GM19035 (cell line): ENCODE measurements at regions not wholly inside any gene's neighbourhood (a gene's known extent, or its start where the extent isn't known, plus 50 kb on each side); places are given as distances from the start of the nearest gene placed in this dataset.

Source experiments
- ATAC-seq: cut with Tn5 transposase; IDR thresholded peaks from one replicate; pipeline ENCODE4 v1.9.1; 2021; ENCODE audit not compliant: unreplicated experiment

DNA sequence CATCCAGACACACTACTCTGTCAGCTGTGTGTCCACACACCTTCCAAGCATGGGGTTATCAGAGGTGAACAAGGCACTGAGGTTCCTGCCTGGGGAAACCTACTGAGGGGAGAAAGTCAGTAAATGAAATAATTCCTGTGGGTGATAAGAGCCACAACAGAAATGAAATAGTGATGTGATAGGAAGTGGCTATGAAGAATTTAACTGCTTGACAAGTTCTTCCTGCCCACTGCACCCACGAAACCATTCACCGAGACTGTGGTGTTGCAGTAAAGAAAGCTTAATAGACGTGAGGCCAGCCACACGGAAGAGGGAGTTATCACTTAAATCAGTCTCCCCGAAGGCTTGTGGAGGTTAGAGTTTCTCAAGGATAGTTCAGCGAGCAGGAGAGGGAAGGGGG, 353.1 kb downstream of the UQCRFS1 start:
- no peak for ATAC-seq

DNA sequence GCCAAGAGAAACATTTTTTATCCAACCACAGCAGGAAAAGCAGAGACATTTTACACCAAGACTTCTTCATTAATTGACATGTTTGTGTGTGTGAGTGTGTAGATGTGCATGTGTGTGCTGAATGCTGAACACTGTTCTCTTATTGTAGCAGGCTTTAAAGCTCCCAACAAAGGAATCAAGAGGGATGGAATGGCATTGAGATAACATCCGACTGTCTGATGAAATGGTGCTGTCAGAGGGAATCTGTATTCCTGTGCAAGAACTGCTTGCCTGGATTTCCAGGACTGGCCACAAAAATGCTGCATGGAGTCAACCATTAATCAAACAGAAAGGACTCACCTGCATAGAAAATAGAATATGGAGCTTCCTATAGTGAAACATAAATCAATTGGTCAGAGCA, 354.0 kb downstream of the UQCRFS1 start:
- no peak for ATAC-seq

DNA sequence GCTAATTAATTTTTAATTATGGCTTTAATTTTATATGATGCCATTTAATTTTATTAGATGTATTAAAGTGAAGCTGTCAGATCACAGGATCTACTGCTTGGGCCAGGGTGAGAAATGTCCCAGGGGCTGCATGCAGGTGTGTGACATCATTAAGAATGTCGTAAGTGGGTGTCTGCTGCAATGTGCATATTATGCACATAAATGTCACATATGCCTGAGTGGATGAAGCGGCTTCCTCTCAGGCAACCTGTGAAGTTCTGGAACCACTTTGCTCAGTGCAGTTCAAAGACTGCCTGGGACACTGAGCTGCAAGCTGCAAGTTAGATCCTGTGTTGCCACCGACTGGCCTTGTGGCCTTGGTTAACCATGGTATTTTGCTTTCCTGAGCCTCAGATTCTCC, 355.0 kb downstream of the UQCRFS1 start:
- no peak for ATAC-seq

GRCh38 chr19:28855216-28855615, 357.7 kb downstream of the UQCRFS1 start:
- no peak for ATAC-seq

- no peak for ATAC-seq
Observed at GRCh38 chr19:28847468-28847867, 365.5 kb downstream of the UQCRFS1 start.

DNA sequence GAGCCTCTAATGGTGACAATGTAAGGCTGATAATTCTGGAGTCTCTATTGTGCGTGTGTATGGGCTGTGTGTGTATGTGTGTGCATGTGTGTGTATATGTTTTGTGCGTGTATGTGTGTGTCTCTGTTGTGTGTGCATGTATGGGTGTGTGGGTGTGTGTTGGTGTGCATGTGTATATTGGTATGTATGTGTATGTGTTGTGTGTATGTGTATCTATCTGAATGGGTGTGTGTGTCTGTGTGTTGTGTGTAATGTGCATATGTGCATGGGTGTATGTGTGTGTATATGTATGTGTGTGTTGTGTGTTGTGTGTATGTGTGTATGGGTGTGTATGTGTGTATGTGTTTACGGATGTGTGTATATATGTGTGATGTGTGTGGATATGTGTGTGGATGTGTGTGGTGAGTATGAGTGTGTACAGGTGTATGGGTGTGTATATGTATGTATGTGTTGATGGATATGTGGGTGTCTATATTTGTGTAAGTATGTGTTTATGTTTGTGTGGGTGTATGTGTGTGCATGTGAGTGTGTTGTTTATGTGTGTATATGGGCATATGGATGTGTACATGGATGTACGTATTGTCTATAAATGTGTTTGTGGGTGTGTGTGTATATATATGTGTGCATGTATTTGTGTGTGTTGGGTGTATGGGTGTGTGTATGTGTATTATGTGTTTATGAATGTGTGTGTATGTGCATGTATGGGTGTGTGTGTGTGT, 366.7 kb downstream of the UQCRFS1 start:
- ATAC-seq: no peak

DNA sequence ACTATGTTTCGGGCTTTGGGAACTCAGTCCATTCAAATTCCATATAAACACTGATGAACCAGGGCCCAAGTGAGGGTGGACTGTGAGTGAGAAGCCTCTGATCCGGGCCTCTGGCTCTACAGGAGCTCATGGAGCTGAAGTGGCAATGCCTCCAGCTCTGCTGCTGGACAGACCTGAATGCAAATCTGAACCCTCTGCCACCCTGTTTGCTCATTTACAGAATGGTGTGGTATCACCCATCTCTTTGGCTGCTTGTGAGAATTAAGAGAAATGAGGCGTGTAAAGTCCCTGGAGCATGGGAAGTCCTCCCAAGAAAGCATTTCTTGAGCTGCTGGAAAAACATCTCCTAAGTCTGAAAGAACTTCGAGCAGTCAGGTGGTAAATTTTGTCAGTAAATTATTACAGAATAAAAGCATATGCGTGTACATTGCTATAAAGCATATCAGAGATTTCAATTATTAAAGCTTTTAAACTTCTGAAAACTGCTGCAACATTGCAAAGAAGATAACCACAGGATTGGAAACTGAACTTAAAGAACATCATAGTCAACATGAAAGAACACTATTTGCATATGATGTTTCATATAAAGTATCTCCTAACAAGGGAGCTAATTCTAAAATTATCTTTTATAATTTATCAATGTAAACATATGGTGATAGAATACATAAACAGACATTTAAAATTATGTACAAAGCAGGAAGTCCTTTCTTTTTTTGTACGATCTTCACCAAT, 369.0 kb downstream of the UQCRFS1 start:
- ATAC-seq: no peak

DNA sequence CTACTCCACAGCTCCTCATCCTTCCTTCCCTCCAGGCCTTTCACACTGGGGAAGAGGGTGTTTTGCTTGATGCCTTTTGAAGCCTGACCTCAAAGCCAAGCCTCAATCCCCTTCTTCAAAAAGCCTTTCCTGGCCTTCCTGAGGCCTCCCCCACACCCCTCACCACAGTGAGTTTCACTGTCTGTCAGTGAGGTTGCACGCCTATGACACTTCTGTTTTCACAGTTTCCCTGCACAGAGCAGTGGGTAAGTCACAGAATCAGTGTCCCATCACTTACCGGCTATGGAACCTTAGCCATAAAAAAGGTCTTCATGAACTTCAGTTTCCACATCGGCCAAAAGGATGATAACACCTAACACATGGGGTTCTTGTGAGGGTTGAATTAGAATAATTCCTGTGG, 371.4 kb downstream of the UQCRFS1 start:
- no peak for ATAC-seq

DNA sequence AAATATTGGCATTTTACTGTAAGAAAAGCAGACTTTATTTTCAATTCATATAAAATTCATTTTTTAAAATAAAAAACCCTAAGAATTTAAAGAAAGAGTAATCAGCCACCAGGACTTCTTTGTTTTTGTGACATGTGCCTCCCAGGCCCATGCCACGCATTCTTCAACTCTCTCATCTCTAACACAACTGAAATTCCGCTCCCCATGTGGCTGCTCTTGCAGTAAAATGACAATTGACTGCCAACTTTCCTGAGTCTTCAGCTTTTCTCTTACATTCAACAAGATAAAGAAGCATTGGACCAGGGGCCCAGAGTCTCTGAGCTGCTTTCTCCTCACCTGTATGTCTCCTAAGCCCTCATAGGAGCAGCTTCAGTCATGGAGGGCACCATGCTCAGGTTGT, 372.1 kb downstream of the UQCRFS1 start:
- ATAC-seq: no peak

DNA sequence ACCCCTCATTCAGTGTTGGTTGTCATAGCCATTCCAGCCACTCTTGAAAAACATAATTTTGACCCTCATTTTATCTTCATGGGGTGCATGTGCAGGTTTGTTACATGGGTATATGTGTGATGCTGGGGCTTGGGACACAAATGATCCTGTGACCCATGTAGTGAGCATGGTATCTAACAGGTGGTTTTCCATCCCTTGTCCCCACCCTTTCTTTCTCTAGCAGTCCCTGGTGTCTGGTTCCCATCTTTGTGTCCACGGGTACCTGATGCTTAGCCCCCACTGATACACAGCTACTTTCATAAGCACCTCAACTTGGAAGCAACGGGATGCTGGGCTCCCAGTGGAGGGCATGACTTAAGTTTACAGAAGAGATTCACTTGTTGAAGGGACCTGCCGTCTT, 373.5 kb downstream of the UQCRFS1 start:
- no peak for ATAC-seq

- ATAC-seq: no peak
Observed at GRCh38 chr19:28838909-28839308, 374.0 kb downstream of the UQCRFS1 start.

- no peak for ATAC-seq
Observed at GRCh38 chr19:28836421-28836820, 376.5 kb downstream of the UQCRFS1 start.

DNA sequence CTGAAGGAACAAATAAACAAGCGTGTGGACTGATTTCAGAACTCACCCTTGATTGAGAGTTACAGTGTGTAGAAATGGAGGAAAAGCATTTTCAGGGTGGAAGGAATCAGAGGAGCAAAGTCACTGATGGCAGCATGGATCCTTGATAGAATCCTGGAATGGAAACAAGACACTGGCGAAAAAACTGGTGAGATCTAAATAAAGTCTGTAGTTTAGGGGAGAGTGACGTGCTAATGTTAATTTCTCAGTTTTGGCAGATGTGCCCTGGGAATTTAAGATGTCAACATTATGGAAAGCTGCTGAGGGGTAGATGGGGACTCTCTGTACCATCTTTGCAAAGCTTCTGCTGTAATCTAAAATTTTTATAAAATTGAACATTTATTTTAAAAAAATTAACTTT, 378.0 kb downstream of the UQCRFS1 start:
- ATAC-seq: no peak

GRCh38 chr19:28831462-28831861, 381.5 kb downstream of the UQCRFS1 start:
- ATAC-seq: no peak

- ATAC-seq: no peak
Observed at GRCh38 chr19:28829762-28830161, 383.2 kb downstream of the UQCRFS1 start.

DNA sequence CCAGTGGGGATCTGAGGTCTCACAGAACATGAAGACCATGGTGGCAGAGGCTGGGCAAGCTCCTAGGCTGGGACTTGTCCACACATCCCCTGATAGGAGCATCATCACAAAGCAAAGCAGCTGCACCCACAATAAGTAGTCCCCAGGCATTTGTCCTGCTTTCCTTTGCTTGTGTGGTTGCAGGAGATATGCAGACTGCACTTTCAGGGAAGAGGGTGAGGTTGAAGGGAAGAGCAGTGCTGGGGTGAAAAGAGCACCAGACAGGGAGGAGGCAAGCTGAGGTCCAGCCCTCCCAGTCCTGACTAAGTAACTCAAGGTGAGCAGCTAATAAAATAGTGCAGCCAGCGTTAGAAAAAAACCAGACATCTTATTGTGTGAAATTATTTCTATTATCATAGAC, 383.6 kb downstream of the UQCRFS1 start:
- no peak for ATAC-seq

DNA sequence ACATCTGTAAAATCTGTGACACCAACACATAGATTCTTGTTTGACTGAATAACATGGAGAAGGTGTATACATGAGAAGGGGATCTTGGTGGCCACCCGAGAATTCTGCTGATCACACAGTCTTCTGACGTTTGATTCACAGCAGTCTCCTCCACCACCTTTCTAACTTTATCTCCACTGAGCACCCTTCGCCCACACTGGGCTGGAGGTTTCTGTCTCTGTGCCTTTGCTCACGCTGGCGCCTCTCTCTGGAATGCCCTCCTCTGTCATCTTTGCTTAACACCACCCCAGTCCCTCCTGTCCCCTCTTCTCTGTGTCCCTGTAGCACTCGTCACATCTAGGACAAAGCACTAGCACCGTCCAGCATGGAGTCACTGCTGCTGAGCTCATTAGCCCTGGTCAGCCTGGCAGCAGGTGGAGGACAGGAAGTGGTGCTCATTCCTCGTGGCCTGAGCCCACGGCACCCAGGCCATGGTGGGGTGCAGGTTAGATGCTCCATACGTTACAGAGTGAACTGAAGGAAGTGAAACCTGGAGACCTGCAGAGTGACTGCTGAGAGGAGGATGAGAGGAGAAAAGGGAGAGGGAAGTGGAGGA, 384.6 kb downstream of the UQCRFS1 start:
- ATAC-seq: no peak

- ATAC-seq: no peak
Observed at GRCh38 chr19:28827382-28827781, 385.6 kb downstream of the UQCRFS1 start.

DNA sequence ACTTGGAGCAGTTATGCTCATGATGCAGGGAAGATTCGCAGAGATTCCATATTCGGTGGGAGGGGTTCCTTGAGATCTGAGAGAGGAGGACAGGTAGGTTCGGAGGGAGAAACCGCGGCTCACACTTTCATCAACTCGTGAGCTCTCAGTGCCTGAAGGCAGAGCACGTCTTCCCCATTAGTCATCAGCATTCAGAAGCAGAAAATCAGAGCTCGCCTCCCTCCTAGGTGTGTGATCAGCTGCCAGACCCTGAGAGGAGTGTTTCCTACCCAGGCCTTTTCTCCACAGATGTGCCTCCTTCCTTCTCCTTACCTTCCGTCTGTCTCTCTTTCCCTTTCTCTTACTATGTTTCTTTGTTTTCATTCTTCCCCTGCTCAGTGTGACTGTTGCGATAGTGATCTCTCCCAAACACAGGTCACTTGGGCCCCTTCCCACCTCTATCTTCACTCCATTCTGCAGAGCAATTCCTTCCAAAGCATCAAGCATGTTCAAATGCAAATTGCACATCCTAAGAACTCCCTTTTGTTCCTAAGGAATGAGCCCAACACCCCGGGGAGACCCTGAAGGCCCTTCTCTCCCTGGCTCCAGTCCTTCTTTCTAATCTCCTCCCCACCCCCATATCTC, 389.5 kb downstream of the UQCRFS1 start:
- no peak for ATAC-seq

- ATAC-seq: no peak
Observed at GRCh38 chr19:28820289-28820688, 392.7 kb downstream of the UQCRFS1 start.

DNA sequence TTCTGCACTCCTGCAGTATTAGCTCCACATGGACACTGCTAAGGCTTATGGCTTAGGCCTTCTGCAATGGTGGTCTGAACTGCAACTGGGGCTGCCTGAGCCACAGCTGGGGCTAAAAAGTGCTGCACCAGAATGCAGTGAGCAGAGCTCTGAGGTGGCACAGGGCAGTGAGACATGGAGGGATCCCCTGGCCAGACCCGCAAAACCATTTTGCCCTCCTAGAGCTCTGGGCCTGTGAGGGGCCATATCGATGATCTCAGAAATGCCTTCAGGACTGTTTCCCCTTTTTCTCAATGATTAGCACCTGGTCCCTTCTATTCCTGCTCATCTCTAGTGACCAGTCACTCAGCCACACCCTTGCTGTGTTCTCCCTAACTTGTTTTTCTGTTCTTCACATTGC, 397.7 kb downstream of the UQCRFS1 start:
- ATAC-seq: no peak

DNA sequence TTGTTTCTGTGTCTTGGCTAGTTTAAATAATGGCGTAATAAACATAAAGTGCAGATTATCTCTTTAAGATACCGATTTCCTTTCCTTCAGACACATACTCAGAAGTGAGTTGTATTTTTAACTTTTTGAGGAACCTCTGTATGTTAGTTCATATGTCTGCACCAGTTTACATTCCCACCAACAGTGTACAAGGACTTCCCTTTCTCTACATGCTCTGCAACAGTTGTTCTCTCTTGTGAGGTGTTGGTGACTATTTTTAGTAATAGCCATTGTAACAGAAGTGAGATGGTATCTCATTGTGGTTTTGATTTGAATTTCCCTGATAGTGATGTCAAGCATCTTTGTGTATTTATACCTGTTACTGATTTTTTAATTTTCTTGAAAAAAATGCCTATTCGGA, 418.6 kb downstream of the UQCRFS1 start:
- ATAC-seq: no peak
